ENCODE measurements at regions not wholly inside any gene's neighbourhood (a gene's known extent, or its start where the extent isn't known, plus 50 kb on each side); places are given as distances from the start of the nearest gene placed in this dataset.
A peak's percentile ranks its signal among the peaks of the same experiment; 100 is the strongest.

- in situ Hi-C loops (cut with HindIII; ENCODE audit: low sequenced_read_pairs), result no loop called here
- TF ChIP-seq, protein P1, sequence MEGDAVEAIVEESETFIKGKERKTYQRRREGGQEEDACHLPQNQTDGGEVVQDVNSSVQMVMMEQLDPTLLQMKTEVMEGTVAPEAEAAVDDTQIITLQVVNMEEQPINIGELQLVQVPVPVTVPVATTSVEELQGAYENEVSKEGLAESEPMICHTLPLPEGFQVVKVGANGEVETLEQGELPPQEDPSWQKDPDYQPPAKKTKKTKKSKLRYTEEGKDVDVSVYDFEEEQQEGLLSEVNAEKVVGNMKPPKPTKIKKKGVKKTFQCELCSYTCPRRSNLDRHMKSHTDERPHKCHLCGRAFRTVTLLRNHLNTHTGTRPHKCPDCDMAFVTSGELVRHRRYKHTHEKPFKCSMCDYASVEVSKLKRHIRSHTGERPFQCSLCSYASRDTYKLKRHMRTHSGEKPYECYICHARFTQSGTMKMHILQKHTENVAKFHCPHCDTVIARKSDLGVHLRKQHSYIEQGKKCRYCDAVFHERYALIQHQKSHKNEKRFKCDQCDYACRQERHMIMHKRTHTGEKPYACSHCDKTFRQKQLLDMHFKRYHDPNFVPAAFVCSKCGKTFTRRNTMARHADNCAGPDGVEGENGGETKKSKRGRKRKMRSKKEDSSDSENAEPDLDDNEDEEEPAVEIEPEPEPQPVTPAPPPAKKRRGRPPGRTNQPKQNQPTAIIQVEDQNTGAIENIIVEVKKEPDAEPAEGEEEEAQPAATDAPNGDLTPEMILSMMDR (IDR thresholded peaks at IDR 0.05; ENCODE audit: low read depth, low read length), result no peak
- no peak overlapping the region for H3K4me3 ChIP-seq (ENCODE audit: low read depth, low read length)
- no peak for DNase-seq (ENCODE audit: low read depth, low spot score)
Measured at GRCh38 chr13:104288496-104288895, 1222.3 kb upstream of the SLC10A2 start.

DNA sequence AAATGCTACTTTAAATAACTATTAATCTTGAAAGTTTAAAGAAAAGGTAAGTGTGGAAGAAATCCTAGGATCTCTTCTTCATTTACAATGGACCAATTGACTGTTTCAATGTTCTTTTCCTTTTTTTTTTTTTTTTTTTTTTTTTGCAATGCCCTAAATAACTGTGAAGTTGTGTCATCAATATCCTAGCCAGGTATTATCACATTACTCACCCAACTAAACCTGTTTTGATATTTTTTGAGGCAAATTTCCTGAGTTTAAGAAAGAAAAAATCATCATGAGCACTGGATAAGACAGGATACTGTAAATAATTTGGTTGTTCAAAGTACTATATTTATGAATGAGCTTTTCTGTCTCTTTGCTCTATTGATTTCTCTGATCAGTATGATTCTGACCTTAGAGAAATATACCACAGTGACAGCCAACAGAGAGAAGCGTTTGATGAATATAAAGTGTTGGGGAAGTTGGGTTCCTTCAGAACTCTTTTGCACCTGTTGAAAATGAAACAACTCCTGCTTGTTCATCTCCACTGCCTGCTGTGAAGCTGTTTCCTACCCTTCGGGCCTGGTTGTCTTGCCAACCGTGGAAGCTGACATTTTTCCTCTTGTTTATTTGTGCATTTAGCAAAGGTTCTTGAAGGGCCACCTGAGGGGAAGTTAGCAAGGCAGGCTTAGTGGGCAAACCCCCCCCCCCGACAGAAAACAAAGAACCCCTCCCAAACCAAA, 1220.5 kb upstream of the SLC10A2 start:
- H3K4me3 ChIP-seq (ENCODE audit: low read depth, low read length), result no peak overlapping the region
- TF ChIP-seq, protein P1 (IDR thresholded peaks at IDR 0.05; ENCODE audit: low read depth, low read length), result no peak
- in situ Hi-C loops (cut with HindIII; ENCODE audit: low sequenced_read_pairs), result no loop called here
- no peak for DNase-seq (ENCODE audit: low read depth, low spot score)

GRCh38 chr13:104281910-104282309, 1215.7 kb upstream of the SLC10A2 start:
- TF ChIP-seq, protein P1 (IDR thresholded peaks at IDR 0.05; ENCODE audit: low read depth, low read length), result no peak
- no peak overlapping the region for H3K4me3 ChIP-seq (ENCODE audit: low read depth, low read length)
- no peak for DNase-seq (ENCODE audit: low read depth, low spot score)
- in situ Hi-C loops (cut with HindIII; ENCODE audit: low sequenced_read_pairs), result no loop called here

DNA sequence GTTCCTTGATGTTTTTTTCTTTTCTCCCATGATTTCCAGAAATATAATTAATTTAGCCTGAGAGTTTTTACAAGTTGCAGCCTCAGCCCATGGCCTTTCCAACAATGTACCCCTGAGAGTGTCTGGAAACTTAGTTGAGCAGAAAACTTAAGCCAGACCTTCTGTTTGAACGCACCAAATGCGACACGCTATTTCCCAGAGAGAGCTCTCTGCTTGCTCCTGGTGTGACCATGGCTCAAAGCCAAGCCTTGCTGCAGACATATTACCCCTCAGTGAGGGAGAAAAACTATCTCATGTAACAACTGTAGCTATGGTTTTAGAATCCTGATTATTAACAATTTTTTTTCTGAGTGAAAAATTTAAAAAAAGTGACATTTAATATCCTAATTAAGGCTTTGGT, 1204.5 kb upstream of the SLC10A2 start:
- TF ChIP-seq, protein P1 (IDR thresholded peaks at IDR 0.05; ENCODE audit: low read depth, low read length), result no peak
- DNase-seq (ENCODE audit: low read depth, low spot score), result peak; percentile 5
- in situ Hi-C loops (cut with HindIII; ENCODE audit: low sequenced_read_pairs), result no loop called here
- no peak overlapping the region for H3K4me3 ChIP-seq (ENCODE audit: low read depth, low read length)

- in situ Hi-C loops (cut with HindIII; ENCODE audit: low sequenced_read_pairs), result no loop called here
- TF ChIP-seq, protein P1 (IDR thresholded peaks at IDR 0.05; ENCODE audit: low read depth, low read length), result no peak
Measured at GRCh38 chr13:104267206-104267811, 1201.1 kb upstream of the SLC10A2 start.

GRCh38 chr13:104256701-104257100, 1190.5 kb upstream of the SLC10A2 start:
- TF ChIP-seq, protein P1 (IDR thresholded peaks at IDR 0.05; ENCODE audit: low read depth, low read length), result no peak
- H3K4me3 ChIP-seq (ENCODE audit: low read depth, low read length), result no peak overlapping the region
- in situ Hi-C loops (cut with HindIII; ENCODE audit: low sequenced_read_pairs), result no loop called here
- no peak for DNase-seq (ENCODE audit: low read depth, low spot score)

More at GRCh38 chr13:104267206-104267811, 1201.1 kb upstream of the SLC10A2 start:
- DNase-seq (ENCODE audit: low read depth, low spot score), result no peak
- H3K4me3 ChIP-seq (ENCODE audit: low read depth, low read length), result no peak overlapping the region

Measured in astrocyte of the spinal cord (primary cell).